PC-9 (cell line): ENCODE measurements at regions not wholly inside any gene's neighbourhood (a gene's known extent, or its start where the extent isn't known, plus 50 kb on each side); places are given as distances from the start of the nearest gene placed in this dataset.

Experiments
- EZH2 ChIP-seq: fragments of 200-600 bp; sonication (generic); IDR thresholded peaks from 2 replicates; pipeline ENCODE4 v1.8.0; 2017; ENCODE audit warnings: antibody characterized with exemption, low read depth
- TF ChIP-seq, protein P1 (sequence below): fragments of 200-600 bp; sonication (generic); conservative IDR thresholded peaks from 2 replicates; pipeline ENCODE4 v1.6.1; 2017; ENCODE audit warnings: mixed run types, antibody characterized with exemption, mild to moderate bottlenecking, moderate library complexity

DNA sequence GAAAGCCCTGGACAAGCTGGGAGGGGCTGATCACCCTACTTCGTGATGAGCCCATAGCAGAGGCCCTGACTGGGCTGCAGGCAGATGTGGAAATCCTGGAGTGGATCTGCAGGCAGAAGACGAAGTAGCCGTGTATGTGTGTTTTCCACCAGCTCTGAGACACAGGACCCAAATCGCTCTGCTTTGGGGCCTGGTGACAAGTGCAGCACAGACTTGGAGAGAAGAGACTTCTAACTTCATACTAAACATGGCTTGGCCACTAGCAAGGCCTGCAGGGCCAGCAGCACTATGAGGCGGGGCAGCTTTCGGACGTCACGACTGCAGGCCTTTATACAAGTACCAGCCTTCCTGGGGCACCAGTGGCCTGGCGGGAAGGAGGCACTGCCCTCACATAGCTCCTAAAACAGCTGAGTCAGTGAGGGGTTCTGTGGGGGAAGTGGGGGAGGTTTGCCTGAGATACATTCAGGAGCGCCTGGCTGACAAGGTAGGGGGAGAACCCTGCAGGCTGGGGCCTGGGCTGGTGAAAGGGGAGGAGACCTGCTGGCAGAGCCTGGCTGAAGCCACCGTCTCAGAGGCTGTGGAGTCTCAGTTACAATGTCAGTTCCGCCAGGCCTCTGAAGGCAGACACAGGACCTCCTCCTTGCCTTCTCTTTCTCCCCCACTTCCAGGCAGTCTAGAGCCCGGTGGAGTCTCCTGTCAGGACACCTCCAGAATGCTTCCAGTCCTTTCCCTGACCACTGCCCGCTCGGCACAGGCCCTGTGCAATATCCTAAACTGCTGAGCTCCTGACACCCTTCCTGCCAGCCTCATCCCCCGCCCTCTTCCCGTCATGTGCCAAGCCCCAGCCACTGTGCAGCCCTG, 73.4 kb downstream of the WSB1 start:
- no peak for TF ChIP-seq EZH2
- TF ChIP-seq, protein P1, sequence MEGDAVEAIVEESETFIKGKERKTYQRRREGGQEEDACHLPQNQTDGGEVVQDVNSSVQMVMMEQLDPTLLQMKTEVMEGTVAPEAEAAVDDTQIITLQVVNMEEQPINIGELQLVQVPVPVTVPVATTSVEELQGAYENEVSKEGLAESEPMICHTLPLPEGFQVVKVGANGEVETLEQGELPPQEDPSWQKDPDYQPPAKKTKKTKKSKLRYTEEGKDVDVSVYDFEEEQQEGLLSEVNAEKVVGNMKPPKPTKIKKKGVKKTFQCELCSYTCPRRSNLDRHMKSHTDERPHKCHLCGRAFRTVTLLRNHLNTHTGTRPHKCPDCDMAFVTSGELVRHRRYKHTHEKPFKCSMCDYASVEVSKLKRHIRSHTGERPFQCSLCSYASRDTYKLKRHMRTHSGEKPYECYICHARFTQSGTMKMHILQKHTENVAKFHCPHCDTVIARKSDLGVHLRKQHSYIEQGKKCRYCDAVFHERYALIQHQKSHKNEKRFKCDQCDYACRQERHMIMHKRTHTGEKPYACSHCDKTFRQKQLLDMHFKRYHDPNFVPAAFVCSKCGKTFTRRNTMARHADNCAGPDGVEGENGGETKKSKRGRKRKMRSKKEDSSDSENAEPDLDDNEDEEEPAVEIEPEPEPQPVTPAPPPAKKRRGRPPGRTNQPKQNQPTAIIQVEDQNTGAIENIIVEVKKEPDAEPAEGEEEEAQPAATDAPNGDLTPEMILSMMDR, result no peak
